Ovary (tissue), 3 donors: ENCODE measurements at regions not wholly inside any gene's neighbourhood (a gene's known extent, or its start where the extent isn't known, plus 50 kb on each side); places are given as distances from the start of the nearest gene placed in this dataset.

Experiments used
- POLR2A ChIP-seq: fragments of 450-650 bp; IDR thresholded peaks from one replicate; pipeline ENCODE4 v1.6.1; 2017; ENCODE audit warnings: antibody characterized with exemption, mild to moderate bottlenecking, moderate library complexity
- TF ChIP-seq, protein P1 (sequence below), 3 donors: fragments of 450-650 bp in 2 of 3; fragments of 200-600 bp in 1 of 3; IDR thresholded peaks; one replicate each; pipeline versions ENCODE4 v1.5.1 to v1.8.0; 2016 to 2022; ENCODE audit warnings: antibody characterized with exemption in 3 of 3, mild to moderate bottlenecking in 1 of 3
- donor health status: DM: no; HTN: no; CAD: no.

DNA sequence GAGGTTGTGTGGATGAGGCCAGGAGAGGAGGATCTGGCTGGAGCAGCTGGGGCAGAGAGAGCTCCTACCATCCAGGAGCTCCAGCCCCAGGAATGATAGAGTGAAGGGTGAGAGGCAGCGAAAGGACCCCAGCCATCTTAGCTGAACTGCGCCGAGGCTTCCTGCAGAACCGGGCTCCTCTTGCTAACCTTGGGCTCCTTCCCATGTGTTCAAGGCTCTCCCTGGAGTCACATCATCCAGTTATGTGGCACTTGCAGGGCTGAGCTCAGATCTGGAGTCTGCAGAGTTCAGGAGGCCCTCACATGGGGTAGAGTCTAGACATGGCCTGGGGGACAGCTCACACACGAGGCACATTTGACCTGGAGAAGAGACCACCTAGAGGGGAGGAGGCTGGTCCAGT is 225.0 kb upstream of the ZNF32 start:
- TF ChIP-seq, protein P1, sequence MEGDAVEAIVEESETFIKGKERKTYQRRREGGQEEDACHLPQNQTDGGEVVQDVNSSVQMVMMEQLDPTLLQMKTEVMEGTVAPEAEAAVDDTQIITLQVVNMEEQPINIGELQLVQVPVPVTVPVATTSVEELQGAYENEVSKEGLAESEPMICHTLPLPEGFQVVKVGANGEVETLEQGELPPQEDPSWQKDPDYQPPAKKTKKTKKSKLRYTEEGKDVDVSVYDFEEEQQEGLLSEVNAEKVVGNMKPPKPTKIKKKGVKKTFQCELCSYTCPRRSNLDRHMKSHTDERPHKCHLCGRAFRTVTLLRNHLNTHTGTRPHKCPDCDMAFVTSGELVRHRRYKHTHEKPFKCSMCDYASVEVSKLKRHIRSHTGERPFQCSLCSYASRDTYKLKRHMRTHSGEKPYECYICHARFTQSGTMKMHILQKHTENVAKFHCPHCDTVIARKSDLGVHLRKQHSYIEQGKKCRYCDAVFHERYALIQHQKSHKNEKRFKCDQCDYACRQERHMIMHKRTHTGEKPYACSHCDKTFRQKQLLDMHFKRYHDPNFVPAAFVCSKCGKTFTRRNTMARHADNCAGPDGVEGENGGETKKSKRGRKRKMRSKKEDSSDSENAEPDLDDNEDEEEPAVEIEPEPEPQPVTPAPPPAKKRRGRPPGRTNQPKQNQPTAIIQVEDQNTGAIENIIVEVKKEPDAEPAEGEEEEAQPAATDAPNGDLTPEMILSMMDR (IDR thresholded peaks at IDR 0.05): no peak
- TF ChIP-seq POLR2A: no peak
